ENCODE measurements at regions not wholly inside any gene's neighbourhood (a gene's known extent, or its start where the extent isn't known, plus 50 kb on each side); places are given as distances from the start of the nearest gene placed in this dataset.

GRCh38 chr12:59077575-59078426 lies 157.5 kb upstream of the LRIG3 start:
- no peak overlapping the region for H3K4me3 ChIP-seq (ENCODE audit: low read depth, low read length)
- DNase-seq (ENCODE audit: low read depth): no peak
- no peak for TF ChIP-seq CTCF (IDR thresholded peaks at IDR 0.05; ENCODE audit: low read depth, low read length, missing control alignments)

- no peak for DNase-seq (ENCODE audit: low read depth)
- no peak for TF ChIP-seq CTCF (IDR thresholded peaks at IDR 0.05; ENCODE audit: low read depth, low read length, missing control alignments)
- H3K4me3 ChIP-seq (ENCODE audit: low read depth, low read length): no peak overlapping the region
Measured at GRCh38 chr12:59077153-59077552, 156.8 kb upstream of the LRIG3 start.

DNA sequence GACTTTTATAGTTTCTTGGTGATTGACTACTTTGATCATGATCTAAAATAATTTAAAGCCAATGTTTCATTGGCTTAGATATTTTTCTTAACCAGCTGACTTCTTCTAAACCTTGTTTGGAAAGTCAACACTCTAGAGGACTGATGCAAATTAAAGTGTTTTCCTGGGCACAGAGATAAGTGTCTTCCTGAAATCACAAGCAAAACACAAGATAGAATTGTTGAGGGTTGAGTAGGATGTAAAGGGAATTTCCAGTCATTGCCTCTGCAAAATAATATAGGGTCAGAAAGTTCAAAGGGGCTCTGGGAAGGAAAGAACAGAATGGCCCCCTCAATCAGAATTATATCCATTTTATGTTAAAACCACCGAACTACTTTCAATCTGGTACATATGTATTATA lies 156.3 kb upstream of the LRIG3 start:
- DNase-seq (ENCODE audit: low read depth): no peak
- no peak for TF ChIP-seq CTCF (IDR thresholded peaks at IDR 0.05; ENCODE audit: low read depth, low read length, missing control alignments)

GRCh38 chr12:59075968-59076490 lies 155.7 kb upstream of the LRIG3 start:
- no peak overlapping the region for H3K4me3 ChIP-seq (ENCODE audit: low read depth, low read length)
- TF ChIP-seq CTCF (IDR thresholded peaks at IDR 0.05; ENCODE audit: low read depth, low read length, missing control alignments): no peak
- no peak for DNase-seq (ENCODE audit: low read depth)

More for the DNA sequence above, 156.3 kb upstream of the LRIG3 start:
- H3K4me3 ChIP-seq (ENCODE audit: low read depth, low read length): no peak overlapping the region

DNA sequence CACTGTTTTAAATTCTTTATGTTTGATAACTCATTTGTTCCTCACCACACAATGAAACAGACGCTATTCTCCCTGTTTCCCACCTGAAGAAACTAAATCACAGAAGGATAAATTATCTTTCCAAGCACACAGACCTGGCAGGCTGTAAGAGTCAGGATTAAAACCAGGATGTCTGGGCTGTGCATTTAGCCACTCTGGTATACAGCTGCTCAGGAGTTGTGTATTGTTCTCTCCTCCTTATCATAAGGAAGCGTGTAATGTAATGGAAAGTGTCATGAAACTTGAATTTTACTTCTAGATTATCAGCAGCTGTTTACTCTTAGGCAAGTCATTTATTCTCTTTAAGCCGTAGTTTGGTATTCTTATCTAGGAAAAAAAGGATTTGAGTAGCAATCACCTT lies 154.8 kb upstream of the LRIG3 start:
- no peak overlapping the region for H3K4me3 ChIP-seq (ENCODE audit: low read depth, low read length)
- DNase-seq (ENCODE audit: low read depth): no peak
- no peak for TF ChIP-seq CTCF (IDR thresholded peaks at IDR 0.05; ENCODE audit: low read depth, low read length, missing control alignments)

GRCh38 chr12:59070322-59070933 lies 150.1 kb upstream of the LRIG3 start:
- TF ChIP-seq CTCF (IDR thresholded peaks at IDR 0.05; ENCODE audit: low read depth, low read length, missing control alignments): no peak
- DNase-seq (ENCODE audit: low read depth): no peak
- H3K4me3 ChIP-seq (ENCODE audit: low read depth, low read length): no peak overlapping the region
